ENCODE measurements at regions not wholly inside any gene's neighbourhood (a gene's known extent, or its start where the extent isn't known, plus 50 kb on each side); places are given as distances from the start of the nearest gene placed in this dataset.

DNA sequence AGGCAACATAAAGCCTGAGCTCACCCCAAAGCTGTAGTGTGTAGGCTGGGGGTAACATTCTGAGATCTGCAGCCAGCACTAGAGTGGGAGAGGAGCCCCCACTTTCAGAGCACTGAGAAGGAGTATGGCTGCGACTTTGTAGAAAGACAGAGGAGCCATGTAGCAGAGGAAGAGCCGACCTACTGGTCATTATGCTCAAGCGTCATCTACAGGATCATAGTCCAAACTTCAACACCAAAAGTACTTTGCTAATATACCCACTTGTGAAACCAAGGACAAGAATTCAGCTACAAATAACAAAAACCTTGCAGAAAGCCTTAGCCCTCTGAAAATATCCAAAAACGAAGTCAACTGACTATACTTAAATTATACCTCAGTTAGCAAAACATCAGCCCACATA, 330.1 kb downstream of the MAN2A1 start:
- no peaks in the 10 kb centered on the region for H3K4me1 Mint-ChIP-seq (ENCODE audit: low read depth, unreplicated experiment)
- TF ChIP-seq, protein P1, sequence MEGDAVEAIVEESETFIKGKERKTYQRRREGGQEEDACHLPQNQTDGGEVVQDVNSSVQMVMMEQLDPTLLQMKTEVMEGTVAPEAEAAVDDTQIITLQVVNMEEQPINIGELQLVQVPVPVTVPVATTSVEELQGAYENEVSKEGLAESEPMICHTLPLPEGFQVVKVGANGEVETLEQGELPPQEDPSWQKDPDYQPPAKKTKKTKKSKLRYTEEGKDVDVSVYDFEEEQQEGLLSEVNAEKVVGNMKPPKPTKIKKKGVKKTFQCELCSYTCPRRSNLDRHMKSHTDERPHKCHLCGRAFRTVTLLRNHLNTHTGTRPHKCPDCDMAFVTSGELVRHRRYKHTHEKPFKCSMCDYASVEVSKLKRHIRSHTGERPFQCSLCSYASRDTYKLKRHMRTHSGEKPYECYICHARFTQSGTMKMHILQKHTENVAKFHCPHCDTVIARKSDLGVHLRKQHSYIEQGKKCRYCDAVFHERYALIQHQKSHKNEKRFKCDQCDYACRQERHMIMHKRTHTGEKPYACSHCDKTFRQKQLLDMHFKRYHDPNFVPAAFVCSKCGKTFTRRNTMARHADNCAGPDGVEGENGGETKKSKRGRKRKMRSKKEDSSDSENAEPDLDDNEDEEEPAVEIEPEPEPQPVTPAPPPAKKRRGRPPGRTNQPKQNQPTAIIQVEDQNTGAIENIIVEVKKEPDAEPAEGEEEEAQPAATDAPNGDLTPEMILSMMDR (IDR thresholded peaks at IDR 0.05; ENCODE audit: unreplicated experiment) = no peak
- no peak for DNase-seq
- intact Hi-C loops (cut with micrococcal nuclease; ENCODE audit: unreplicated experiment) = no loop called here
- CTCF ChIA-PET = interaction anchor here (0.6 kb wide), 1 partner anchor 1762 kb away, joined by 9 read pairs; no protein-coding TSS in a partner anchor
- no peak overlapping the region for H3K4me3 Mint-ChIP-seq (ENCODE audit: low read depth, unreplicated experiment)
- no peaks in the 10 kb centered on the region for H3K36me3 Mint-ChIP-seq (ENCODE audit: insufficient read depth, unreplicated experiment)
- no peaks in the 10 kb centered on the region for H3K27me3 Mint-ChIP-seq (ENCODE audit: unreplicated experiment)
- H3K9me3 Mint-ChIP-seq (ENCODE audit: low read depth, unreplicated experiment) = peaks cover 5% of the 10 kb centered on the region
- BruUV-seq (replicated peaks) = no TSS peak
- no peak overlapping the region for H3K27ac Mint-ChIP-seq (ENCODE audit: unreplicated experiment)

DNA sequence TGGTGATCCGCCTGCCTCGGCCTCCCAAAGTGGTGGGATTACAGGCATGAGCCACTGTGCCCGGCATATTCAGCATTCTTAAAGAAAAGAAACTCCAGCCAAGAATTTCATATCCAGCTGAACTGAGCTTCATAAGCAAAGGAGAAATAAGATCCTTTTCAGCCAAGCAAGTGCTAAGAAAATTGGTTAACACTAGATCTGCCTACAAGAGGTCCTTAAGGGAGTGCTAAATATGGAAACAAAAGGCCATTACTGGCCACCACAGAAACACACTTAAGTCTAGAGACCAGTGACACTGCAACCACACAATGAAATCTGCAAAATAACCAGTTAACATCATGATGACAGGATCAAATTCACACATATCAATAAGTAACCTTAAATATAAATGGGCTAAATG, 331.5 kb downstream of the MAN2A1 start:
- no peak overlapping the region for H3K27ac Mint-ChIP-seq (ENCODE audit: unreplicated experiment)
- TF ChIP-seq, protein P1 (IDR thresholded peaks at IDR 0.05; ENCODE audit: unreplicated experiment) = no peak
- no peak for DNase-seq
- no peaks in the 10 kb centered on the region for H3K36me3 Mint-ChIP-seq (ENCODE audit: insufficient read depth, unreplicated experiment)
- H3K4me3 Mint-ChIP-seq (ENCODE audit: low read depth, unreplicated experiment) = no peak overlapping the region
- BruUV-seq (replicated peaks) = no TSS peak
- H3K4me1 Mint-ChIP-seq (ENCODE audit: low read depth, unreplicated experiment) = no peaks in the 10 kb centered on the region
- H3K27me3 Mint-ChIP-seq (ENCODE audit: unreplicated experiment) = no peaks in the 10 kb centered on the region
- peaks cover 2% of the 10 kb centered on the region for H3K9me3 Mint-ChIP-seq (ENCODE audit: low read depth, unreplicated experiment)
- intact Hi-C loops (cut with micrococcal nuclease; ENCODE audit: unreplicated experiment) = no loop called here
- CTCF ChIA-PET = no interaction called here

DNA sequence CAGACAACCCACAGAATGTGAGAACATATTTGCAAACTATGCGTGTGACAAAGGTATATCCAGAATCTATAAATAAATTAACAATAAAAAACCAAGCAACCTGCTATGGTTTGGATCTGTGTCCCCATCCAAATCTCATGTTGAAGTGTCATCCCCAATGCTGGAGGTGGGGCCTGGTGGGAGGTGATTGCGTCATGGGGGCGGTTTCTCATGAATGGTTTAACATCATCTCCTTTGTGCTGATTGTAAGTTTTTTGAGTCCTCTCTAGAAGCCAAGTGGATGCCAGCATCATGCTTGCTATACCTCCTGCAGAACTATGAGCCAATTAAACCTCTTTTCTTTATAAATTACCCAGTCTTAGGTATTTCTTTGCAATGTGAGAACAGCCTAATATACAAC, 335.4 kb downstream of the MAN2A1 start:
- Mint-ChIP-seq H3K27ac (ENCODE audit: unreplicated experiment) (no peak overlapping the region), H3K4me1 (ENCODE audit: low read depth, unreplicated experiment) (no peaks in the 10 kb centered on the region), H3K27me3 (ENCODE audit: unreplicated experiment) (no peaks in the 10 kb centered on the region), H3K4me3 (ENCODE audit: low read depth, unreplicated experiment) (no peak overlapping the region), H3K36me3 (ENCODE audit: insufficient read depth, unreplicated experiment) (no peaks in the 10 kb centered on the region), H3K9me3 (ENCODE audit: low read depth, unreplicated experiment) (peaks cover 2% of the 10 kb centered on the region)
- TF ChIP-seq, protein P1 (IDR thresholded peaks at IDR 0.05; ENCODE audit: unreplicated experiment) = no peak
- CTCF ChIA-PET = no interaction called here
- no peak for DNase-seq
- intact Hi-C loops (cut with micrococcal nuclease; ENCODE audit: unreplicated experiment) = no loop called here
- no TSS peak for BruUV-seq (replicated peaks)

DNA sequence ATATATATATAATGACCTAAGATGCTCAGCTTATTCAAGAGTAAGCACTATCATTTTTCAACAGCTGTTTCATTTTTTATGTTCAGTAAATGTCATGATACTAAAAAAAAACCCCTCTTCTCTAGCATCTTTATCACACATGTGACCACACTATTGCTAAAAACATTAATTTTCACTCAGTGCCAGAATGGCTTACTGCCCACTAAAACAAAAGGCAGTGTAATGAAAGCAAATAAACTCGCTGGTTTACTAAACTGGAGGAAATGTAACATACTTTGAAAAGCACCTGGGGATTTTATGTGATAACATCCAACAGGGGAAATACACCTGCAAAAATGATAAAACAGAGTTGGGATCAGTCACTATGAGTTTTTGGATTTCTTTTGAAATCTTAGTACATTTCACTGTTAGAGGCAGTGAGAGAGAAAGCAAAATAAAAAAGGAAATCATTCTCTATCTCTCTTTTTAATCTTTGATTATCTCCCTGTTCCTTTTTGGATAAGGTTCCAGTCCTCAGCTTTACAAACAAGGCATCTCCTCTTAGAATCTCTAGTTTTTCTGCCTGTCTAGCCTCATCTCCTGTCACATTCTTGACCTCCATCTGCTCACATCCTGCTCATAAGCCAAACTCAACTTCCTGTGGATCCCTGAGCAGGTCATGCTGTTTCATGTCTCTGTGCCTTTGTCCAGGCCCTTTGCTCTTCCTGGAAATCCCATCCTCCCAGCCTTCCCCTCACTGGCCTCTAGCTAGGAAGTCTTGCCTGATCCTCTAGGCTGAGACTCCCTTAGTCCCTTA, 338.0 kb downstream of the MAN2A1 start:
- DNase-seq = no peak
- intact Hi-C loops (cut with micrococcal nuclease; ENCODE audit: unreplicated experiment) = no loop called here
- no peaks in the 10 kb centered on the region for H3K9me3 Mint-ChIP-seq (ENCODE audit: low read depth, unreplicated experiment)
- TF ChIP-seq, protein P1 (IDR thresholded peaks at IDR 0.05; ENCODE audit: unreplicated experiment) = no peak
- no peaks in the 10 kb centered on the region for H3K4me1 Mint-ChIP-seq (ENCODE audit: low read depth, unreplicated experiment)
- no peak overlapping the region for H3K27ac Mint-ChIP-seq (ENCODE audit: unreplicated experiment)
- no TSS peak for BruUV-seq (replicated peaks)
- H3K27me3 Mint-ChIP-seq (ENCODE audit: unreplicated experiment) = no peaks in the 10 kb centered on the region
- CTCF ChIA-PET = interaction anchor here (0.6 kb wide), 1 partner anchor 309 kb away, joined by 4 read pairs; no protein-coding TSS in a partner anchor
- H3K4me3 Mint-ChIP-seq (ENCODE audit: low read depth, unreplicated experiment) = no peak overlapping the region
- H3K36me3 Mint-ChIP-seq (ENCODE audit: insufficient read depth, unreplicated experiment) = no peaks in the 10 kb centered on the region

All from Calu3 (cell line).